Smooth muscle cell (in vitro differentiated cells): ENCODE measurements at regions not wholly inside any gene's neighbourhood (a gene's known extent, or its start where the extent isn't known, plus 50 kb on each side); places are given as distances from the start of the nearest gene placed in this dataset.

Experiments used
- DNase-seq: peaks from one replicate; lab custom pipeline; 2025; ENCODE audit not compliant: unreplicated experiment; lab: John Stamatoyannopoulos, UW
- H2AFZ ChIP-seq: fragments of 200-600 bp; sonication (generic); 2 replicates; pipeline ENCODE4 v1.6.0; 2016; ENCODE audit warnings: antibody characterized with exemption, low read depth, mild to moderate bottlenecking
- H3F3A ChIP-seq: fragments of 200-600 bp; sonication (generic); 2 replicates; pipeline ENCODE4 v1.6.0; 2017; ENCODE audit warnings: antibody characterized with exemption, low read depth
- H3K27ac ChIP-seq: fragments of 200-600 bp; sonication (generic); 2 replicates; pipeline ENCODE4 v1.5.1; 2016; ENCODE audit warnings: low read depth, mild to moderate bottlenecking
- H3K27me3 ChIP-seq: fragments of 200-600 bp; sonication (generic); 2 replicates; pipeline ENCODE4 v1.6.1; 2016; ENCODE audit warnings: low read depth, mild to moderate bottlenecking
- H3K36me3 ChIP-seq: fragments of 200-600 bp; sonication (generic); 2 replicates; pipeline ENCODE4 v1.5.1; 2016; ENCODE audit warnings: low read depth
- H3K4me1 ChIP-seq: fragments of 200-600 bp; sonication (generic); 2 replicates; pipeline ENCODE4 v1.5.1; 2016; ENCODE audit warnings: low read depth
- H3K4me2 ChIP-seq: fragments of 200-600 bp; sonication (generic); 2 replicates; pipeline ENCODE4 v1.6.0; 2016; ENCODE audit warnings: mild to moderate bottlenecking
- H3K4me3 ChIP-seq: fragments of 200-600 bp; sonication (generic); 2 replicates; pipeline ENCODE4 v1.5.1; 2016; ENCODE audit warnings: mild to moderate bottlenecking
- H3K79me2 ChIP-seq: fragments of 200-600 bp; sonication (generic); 2 replicates; pipeline ENCODE4 v1.6.0; 2016; ENCODE audit warnings: low read depth, mild to moderate bottlenecking
- H3K9ac ChIP-seq: fragments of 200-600 bp; sonication (generic); 2 replicates; pipeline ENCODE4 v1.6.0; 2016; ENCODE audit warnings: low read depth
- H3K9me3 ChIP-seq: fragments of 200-600 bp; sonication (generic); replicated peaks from 2 replicates; pipeline ENCODE4 v1.5.1; 2016; ENCODE audit warnings: low read depth
- H4K20me1 ChIP-seq: fragments of 200-600 bp; sonication (generic); 2 replicates; pipeline ENCODE4 v1.6.0; 2016; ENCODE audit warnings: low read depth
- WGBS: methylation state at CpG from one replicate; pipeline ENCODE4 v1.1.7; 2016; ENCODE audit warnings: low lambda C conversion rate; 5-methylcytosine and 5-hydroxymethylcytosine counted together
- TF ChIP-seq, protein P1 (sequence below): fragments of 200-600 bp; sonication (generic); IDR thresholded peaks from 2 replicates; pipeline ENCODE4 v1.5.1; 2017; ENCODE audit warnings: borderline replicate concordance, mild to moderate bottlenecking, antibody characterized with exemption; ENCODE audit not compliant: insufficient read depth, poor library complexity, severe bottlenecking

DNA sequence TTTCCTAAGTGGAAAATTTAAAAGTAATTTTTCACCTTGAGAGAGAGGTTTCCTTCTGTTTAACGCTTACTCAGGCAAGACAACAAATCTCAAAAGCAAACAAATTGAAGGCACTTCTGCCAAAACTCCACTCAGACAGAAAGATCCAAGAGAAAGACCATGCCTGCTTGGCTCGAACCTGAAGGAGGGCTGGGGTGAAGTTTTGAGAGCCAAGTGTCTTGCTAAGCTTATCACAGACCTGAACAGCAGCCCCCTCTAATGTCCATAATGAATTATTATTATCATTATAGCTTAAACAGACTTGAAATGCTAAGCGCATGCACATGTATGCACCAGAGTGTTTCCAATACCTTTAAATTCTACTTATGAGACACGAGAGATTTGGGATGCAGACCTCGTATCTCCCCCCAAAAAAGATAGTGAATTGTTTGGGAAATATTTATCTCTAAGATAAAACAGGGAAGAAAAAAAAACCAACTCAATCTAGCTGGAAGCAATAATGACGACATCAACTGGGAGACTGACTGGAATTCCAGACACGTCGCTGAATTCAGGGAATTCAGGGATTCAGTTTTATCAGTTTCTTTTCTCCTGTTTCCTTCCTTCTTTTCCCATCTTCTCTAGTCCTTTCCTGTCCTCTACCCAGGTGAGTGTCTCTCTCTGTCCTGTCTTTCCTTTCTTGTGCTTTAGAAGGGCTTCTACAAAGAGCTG is 473.2 kb downstream of the RBFOX1 start:
- no peak for DNase-seq
- H4K20me1 ChIP-seq: no peaks in the 10 kb centered on the region
- H3K27me3 ChIP-seq: no peaks in the 10 kb centered on the region
- H3K36me3 ChIP-seq: no peaks in the 10 kb centered on the region
- H3K9me3 ChIP-seq: no peaks in the 10 kb centered on the region
- TF ChIP-seq, protein P1, sequence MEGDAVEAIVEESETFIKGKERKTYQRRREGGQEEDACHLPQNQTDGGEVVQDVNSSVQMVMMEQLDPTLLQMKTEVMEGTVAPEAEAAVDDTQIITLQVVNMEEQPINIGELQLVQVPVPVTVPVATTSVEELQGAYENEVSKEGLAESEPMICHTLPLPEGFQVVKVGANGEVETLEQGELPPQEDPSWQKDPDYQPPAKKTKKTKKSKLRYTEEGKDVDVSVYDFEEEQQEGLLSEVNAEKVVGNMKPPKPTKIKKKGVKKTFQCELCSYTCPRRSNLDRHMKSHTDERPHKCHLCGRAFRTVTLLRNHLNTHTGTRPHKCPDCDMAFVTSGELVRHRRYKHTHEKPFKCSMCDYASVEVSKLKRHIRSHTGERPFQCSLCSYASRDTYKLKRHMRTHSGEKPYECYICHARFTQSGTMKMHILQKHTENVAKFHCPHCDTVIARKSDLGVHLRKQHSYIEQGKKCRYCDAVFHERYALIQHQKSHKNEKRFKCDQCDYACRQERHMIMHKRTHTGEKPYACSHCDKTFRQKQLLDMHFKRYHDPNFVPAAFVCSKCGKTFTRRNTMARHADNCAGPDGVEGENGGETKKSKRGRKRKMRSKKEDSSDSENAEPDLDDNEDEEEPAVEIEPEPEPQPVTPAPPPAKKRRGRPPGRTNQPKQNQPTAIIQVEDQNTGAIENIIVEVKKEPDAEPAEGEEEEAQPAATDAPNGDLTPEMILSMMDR: no peak
- H3K9ac ChIP-seq: no peak overlapping the region
- no peak overlapping the region for H3K4me3 ChIP-seq
- H3K79me2 ChIP-seq: no peaks in the 10 kb centered on the region
- H3K4me2 ChIP-seq: no peak overlapping the region
- H3K27ac ChIP-seq: no peak overlapping the region
- WGBS: 78% methylated on average over 8 of the region's 8 CpGs
- no peaks in the 10 kb centered on the region for H3K4me1 ChIP-seq
- H3F3A ChIP-seq: no peaks in the 10 kb centered on the region
- no peak overlapping the region for H2AFZ ChIP-seq

- H3K4me3 ChIP-seq: no peak overlapping the region
- no peaks in the 10 kb centered on the region for H3K9me3 ChIP-seq
- no peaks in the 10 kb centered on the region for H3K4me1 ChIP-seq
- no peak overlapping the region for H3K9ac ChIP-seq
- no peaks in the 10 kb centered on the region for H3K27me3 ChIP-seq
- TF ChIP-seq, protein P1: no peak
- 91% methylated on average over 10 of the region's 10 CpGs for WGBS
- no peaks in the 10 kb centered on the region for H3F3A ChIP-seq
- H3K27ac ChIP-seq: no peak overlapping the region
- no peaks in the 10 kb centered on the region for H3K79me2 ChIP-seq
- H4K20me1 ChIP-seq: no peaks in the 10 kb centered on the region
- no peak overlapping the region for H3K4me2 ChIP-seq
- no peaks in the 10 kb centered on the region for H3K36me3 ChIP-seq
- DNase-seq: no peak
- H2AFZ ChIP-seq: no peak overlapping the region
Measured at GRCh38 chr16:7804635-7805195, 472.1 kb downstream of the RBFOX1 start.

DNA sequence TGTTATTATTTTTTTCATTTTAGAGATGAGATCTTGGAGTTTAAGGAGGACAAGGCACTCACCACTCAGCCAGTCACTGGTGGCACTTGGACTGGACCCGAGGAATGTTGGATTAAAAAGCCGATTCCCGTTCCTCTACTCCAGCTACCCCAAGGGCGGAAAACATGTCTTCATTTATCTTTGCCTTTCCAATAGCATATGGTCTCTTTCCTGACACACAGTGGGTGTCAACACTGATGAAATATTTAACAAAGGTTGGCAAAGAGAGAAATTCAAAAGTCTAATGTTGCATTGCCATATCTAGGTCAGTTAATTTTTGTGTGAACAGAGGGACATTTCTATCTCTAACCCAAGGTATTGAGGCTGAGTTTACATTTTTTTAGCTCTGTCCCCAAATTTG is 459.7 kb downstream of the RBFOX1 start:
- DNase-seq: no peak
- H3K4me1 ChIP-seq: no peaks in the 10 kb centered on the region
- H3K9ac ChIP-seq: no peak overlapping the region
- WGBS: 94% methylated on average over 4 of the region's 4 CpGs
- no peaks in the 10 kb centered on the region for H3K9me3 ChIP-seq
- no peak overlapping the region for H3K27ac ChIP-seq
- no peak overlapping the region for H3K4me3 ChIP-seq
- no peak overlapping the region for H3K4me2 ChIP-seq
- no peaks in the 10 kb centered on the region for H4K20me1 ChIP-seq
- H3F3A ChIP-seq: no peaks in the 10 kb centered on the region
- H2AFZ ChIP-seq: no peak overlapping the region
- H3K79me2 ChIP-seq: no peaks in the 10 kb centered on the region
- peaks cover 4% of the 10 kb centered on the region for H3K27me3 ChIP-seq
- TF ChIP-seq, protein P1: no peak
- no peaks in the 10 kb centered on the region for H3K36me3 ChIP-seq
